ENCODE measurements at regions not wholly inside any gene's neighbourhood (a gene's known extent, or its start where the extent isn't known, plus 50 kb on each side); places are given as distances from the start of the nearest gene placed in this dataset.

DNA sequence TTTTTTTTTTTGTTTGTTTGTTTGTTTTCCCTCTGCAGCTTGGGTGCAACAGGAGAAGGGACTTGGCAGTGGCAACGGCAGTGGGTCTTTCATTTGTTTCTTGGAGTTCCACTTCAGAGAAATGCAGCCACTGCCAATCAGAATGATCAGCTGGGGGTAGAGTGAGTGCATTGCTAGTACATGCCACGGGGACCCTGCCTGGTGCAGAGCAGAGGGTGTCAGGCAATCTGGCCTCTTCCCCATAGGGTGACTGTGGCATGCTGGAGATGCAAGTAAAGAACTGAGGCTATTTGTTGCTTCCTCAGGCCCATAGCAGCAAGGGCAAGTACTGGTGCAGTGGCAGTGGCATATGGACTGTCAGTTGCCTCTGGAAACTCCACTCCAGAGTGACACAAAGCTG lies 1073.6 kb upstream of the EDIL3 start:
- Histone ChIP-seq H3K9ac (ENCODE audit: low read length) (no peak overlapping the region), H3K9me3 (ENCODE audit: low read length) (no peaks in the 10 kb centered on the region), H3K36me3 (ENCODE audit: insufficient read depth, low read length) (no peaks in the 10 kb centered on the region), H3K9me2 (ENCODE audit: insufficient read depth, low read length) (no peaks in the 10 kb centered on the region), H3K27ac (ENCODE audit: low read length) (no peak overlapping the region), H3F3A (ENCODE audit: insufficient read depth, low read length, poor library complexity, severe bottlenecking) (no peaks in the 10 kb centered on the region), H3K4me2 (ENCODE audit: low read length) (no peak overlapping the region), H3K27me3 (ENCODE audit: insufficient read depth, low read depth, low read length) (no peaks in the 10 kb centered on the region), H3K4me3 (ENCODE audit: low read length) (no peak overlapping the region), H2AFZ (ENCODE audit: low read depth, low read length) (no peak overlapping the region), H4K20me1 (ENCODE audit: insufficient read depth) (no peaks in the 10 kb centered on the region), H3K79me2 (replicated peaks; ENCODE audit: insufficient read depth, low read length) (no peaks in the 10 kb centered on the region)
- TF ChIP-seq TAF1 (IDR thresholded peaks at IDR 0.05; ENCODE audit: low read depth): no peak
- TF ChIP-seq, protein P1, sequence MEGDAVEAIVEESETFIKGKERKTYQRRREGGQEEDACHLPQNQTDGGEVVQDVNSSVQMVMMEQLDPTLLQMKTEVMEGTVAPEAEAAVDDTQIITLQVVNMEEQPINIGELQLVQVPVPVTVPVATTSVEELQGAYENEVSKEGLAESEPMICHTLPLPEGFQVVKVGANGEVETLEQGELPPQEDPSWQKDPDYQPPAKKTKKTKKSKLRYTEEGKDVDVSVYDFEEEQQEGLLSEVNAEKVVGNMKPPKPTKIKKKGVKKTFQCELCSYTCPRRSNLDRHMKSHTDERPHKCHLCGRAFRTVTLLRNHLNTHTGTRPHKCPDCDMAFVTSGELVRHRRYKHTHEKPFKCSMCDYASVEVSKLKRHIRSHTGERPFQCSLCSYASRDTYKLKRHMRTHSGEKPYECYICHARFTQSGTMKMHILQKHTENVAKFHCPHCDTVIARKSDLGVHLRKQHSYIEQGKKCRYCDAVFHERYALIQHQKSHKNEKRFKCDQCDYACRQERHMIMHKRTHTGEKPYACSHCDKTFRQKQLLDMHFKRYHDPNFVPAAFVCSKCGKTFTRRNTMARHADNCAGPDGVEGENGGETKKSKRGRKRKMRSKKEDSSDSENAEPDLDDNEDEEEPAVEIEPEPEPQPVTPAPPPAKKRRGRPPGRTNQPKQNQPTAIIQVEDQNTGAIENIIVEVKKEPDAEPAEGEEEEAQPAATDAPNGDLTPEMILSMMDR (IDR thresholded peaks at IDR 0.05; ENCODE audit: poor library complexity, severe bottlenecking): no peak
- no peak for TF ChIP-seq MXI1 (conservative IDR thresholded peaks at IDR 0.05; ENCODE audit: poor library complexity, severe bottlenecking)
- no peak for TF ChIP-seq SMC3 (conservative IDR thresholded peaks at IDR 0.05; ENCODE audit: poor library complexity)
- no peak for TF ChIP-seq RAD21 (conservative IDR thresholded peaks at IDR 0.05)
- no peak for TF ChIP-seq EP300 (conservative IDR thresholded peaks at IDR 0.05; ENCODE audit: poor library complexity, severe bottlenecking)
- TF ChIP-seq, protein P2, sequence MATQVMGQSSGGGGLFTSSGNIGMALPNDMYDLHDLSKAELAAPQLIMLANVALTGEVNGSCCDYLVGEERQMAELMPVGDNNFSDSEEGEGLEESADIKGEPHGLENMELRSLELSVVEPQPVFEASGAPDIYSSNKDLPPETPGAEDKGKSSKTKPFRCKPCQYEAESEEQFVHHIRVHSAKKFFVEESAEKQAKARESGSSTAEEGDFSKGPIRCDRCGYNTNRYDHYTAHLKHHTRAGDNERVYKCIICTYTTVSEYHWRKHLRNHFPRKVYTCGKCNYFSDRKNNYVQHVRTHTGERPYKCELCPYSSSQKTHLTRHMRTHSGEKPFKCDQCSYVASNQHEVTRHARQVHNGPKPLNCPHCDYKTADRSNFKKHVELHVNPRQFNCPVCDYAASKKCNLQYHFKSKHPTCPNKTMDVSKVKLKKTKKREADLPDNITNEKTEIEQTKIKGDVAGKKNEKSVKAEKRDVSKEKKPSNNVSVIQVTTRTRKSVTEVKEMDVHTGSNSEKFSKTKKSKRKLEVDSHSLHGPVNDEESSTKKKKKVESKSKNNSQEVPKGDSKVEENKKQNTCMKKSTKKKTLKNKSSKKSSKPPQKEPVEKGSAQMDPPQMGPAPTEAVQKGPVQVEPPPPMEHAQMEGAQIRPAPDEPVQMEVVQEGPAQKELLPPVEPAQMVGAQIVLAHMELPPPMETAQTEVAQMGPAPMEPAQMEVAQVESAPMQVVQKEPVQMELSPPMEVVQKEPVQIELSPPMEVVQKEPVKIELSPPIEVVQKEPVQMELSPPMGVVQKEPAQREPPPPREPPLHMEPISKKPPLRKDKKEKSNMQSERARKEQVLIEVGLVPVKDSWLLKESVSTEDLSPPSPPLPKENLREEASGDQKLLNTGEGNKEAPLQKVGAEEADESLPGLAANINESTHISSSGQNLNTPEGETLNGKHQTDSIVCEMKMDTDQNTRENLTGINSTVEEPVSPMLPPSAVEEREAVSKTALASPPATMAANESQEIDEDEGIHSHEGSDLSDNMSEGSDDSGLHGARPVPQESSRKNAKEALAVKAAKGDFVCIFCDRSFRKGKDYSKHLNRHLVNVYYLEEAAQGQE (IDR thresholded peaks at IDR 0.05; ENCODE audit: borderline replicate concordance): no peak
- TF ChIP-seq POLR2AphosphoS5 (IDR thresholded peaks at IDR 0.05): no peak

DNA sequence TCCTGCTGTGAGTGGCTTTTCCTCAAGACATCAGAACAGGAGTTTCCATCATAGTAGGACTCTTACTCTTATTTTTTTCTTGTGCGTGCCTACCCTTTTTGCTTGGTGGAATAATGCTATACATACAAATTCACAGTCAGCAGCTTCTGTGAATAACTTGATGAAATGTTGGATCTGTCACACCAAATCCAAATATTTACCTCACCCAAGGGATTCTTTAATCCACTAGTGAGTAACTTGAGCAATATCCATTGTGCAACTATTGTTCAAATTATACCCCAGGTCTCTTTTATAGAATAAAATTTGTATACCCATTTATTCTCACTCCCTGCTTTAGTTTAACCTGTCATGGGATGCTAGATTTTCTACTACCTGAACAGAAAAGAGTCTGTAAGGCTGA lies 1078.3 kb upstream of the EDIL3 start:
- no peaks in the 10 kb centered on the region for H4K20me1 ChIP-seq (ENCODE audit: insufficient read depth)
- no peak for TF ChIP-seq TAF1 (IDR thresholded peaks at IDR 0.05; ENCODE audit: low read depth)
- TF ChIP-seq RAD21 (conservative IDR thresholded peaks at IDR 0.05): no peak
- H3K36me3 ChIP-seq (ENCODE audit: insufficient read depth, low read length): no peaks in the 10 kb centered on the region
- no peak overlapping the region for H3K9ac ChIP-seq (ENCODE audit: low read length)
- H3K27me3 ChIP-seq (ENCODE audit: insufficient read depth, low read depth, low read length): no peaks in the 10 kb centered on the region
- no peak overlapping the region for H3K27ac ChIP-seq (ENCODE audit: low read length)
- H3K4me3 ChIP-seq (ENCODE audit: low read length): no peak overlapping the region
- H3F3A ChIP-seq (ENCODE audit: insufficient read depth, low read length, poor library complexity, severe bottlenecking): no peaks in the 10 kb centered on the region
- H3K9me2 ChIP-seq (ENCODE audit: insufficient read depth, low read length): no peaks in the 10 kb centered on the region
- H3K4me2 ChIP-seq (ENCODE audit: low read length): no peak overlapping the region
- no peaks in the 10 kb centered on the region for H3K79me2 ChIP-seq (replicated peaks; ENCODE audit: insufficient read depth, low read length)
- no peak overlapping the region for H2AFZ ChIP-seq (ENCODE audit: low read depth, low read length)
- H3K9me3 ChIP-seq (ENCODE audit: low read length): no peaks in the 10 kb centered on the region

DNA sequence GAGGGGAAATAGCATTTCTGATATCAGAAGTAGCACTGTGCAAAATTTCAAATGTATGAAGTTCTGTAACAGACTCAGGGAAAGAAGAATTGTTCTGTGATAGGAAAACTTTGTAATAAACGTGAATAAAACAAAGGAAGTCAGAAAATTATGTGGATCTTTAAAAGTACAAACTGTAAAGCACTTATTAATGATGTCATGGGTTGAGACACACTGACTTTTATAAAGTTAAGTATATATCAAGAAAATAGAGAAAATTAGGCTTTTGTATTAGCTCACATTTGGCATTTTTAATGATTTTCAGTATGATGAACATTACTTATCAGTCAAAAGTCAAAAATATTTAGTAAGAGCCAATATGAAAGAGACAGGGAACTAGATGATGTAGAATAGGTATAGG lies 1081.7 kb upstream of the EDIL3 start:
- no peak overlapping the region for H3K4me3 ChIP-seq (ENCODE audit: low read length)
- TF ChIP-seq, protein P1 (IDR thresholded peaks at IDR 0.05; ENCODE audit: poor library complexity, severe bottlenecking): no peak
- TF ChIP-seq EP300 (conservative IDR thresholded peaks at IDR 0.05; ENCODE audit: poor library complexity, severe bottlenecking) (no peak), MXI1 (conservative IDR thresholded peaks at IDR 0.05; ENCODE audit: poor library complexity, severe bottlenecking) (no peak), TAF1 (IDR thresholded peaks at IDR 0.05; ENCODE audit: low read depth) (no peak), RAD21 (conservative IDR thresholded peaks at IDR 0.05) (no peak), SMC3 (conservative IDR thresholded peaks at IDR 0.05; ENCODE audit: poor library complexity) (no peak), EZH2 (IDR thresholded peaks at IDR 0.05; ENCODE audit: borderline replicate concordance, insufficient read depth, low read length, poor library complexity, severe bottlenecking) (no peak), POLR2AphosphoS5 (IDR thresholded peaks at IDR 0.05) (no peak)
- TF ChIP-seq, protein P2 (IDR thresholded peaks at IDR 0.05; ENCODE audit: borderline replicate concordance): no peak
- H3K27me3 ChIP-seq (ENCODE audit: insufficient read depth, low read depth, low read length): no peaks in the 10 kb centered on the region
- no peak overlapping the region for H3K27ac ChIP-seq (ENCODE audit: low read length)
- no peak overlapping the region for H3K4me2 ChIP-seq (ENCODE audit: low read length)
- H3K79me2 ChIP-seq (replicated peaks; ENCODE audit: insufficient read depth, low read length): no peaks in the 10 kb centered on the region
- no peak overlapping the region for H3K9ac ChIP-seq (ENCODE audit: low read length)
- H4K20me1 ChIP-seq (ENCODE audit: insufficient read depth): no peaks in the 10 kb centered on the region
- no peak overlapping the region for H2AFZ ChIP-seq (ENCODE audit: low read depth, low read length)
- no peaks in the 10 kb centered on the region for H3F3A ChIP-seq (ENCODE audit: insufficient read depth, low read length, poor library complexity, severe bottlenecking)
- no peaks in the 10 kb centered on the region for H3K9me3 ChIP-seq (ENCODE audit: low read length)
- no peaks in the 10 kb centered on the region for H3K36me3 ChIP-seq (ENCODE audit: insufficient read depth, low read length)
- H3K9me2 ChIP-seq (ENCODE audit: insufficient read depth, low read length): no peaks in the 10 kb centered on the region

All from neural cell (in vitro differentiated cells).